K562 (cell line): ENCODE measurements at regions not wholly inside any gene's neighbourhood (a gene's known extent, or its start where the extent isn't known, plus 50 kb on each side); places are given as distances from the start of the nearest gene placed in this dataset.

Experiments used
- ADNP ChIP-seq: fragments of 200-800 bp; sonication (Bioruptor generic); IDR thresholded peaks from 2 replicates; pipeline ENCODE4 v1.6.1; 2016; ENCODE audit warnings: missing genetic modification characterization, missing compliant biosample characterization
- ATF1 ChIP-seq, 2 experiments: fragments of 450-650 bp in 1 of 2; IDR thresholded peaks; 2 replicates each; pipeline ENCODE4 v1.6.1; 2016; ENCODE audit warnings: missing compliant biosample characterization in 1 of 2, missing genetic modification characterization in 1 of 2
- E2F1 ChIP-seq: sonication (generic); formaldehyde crosslinking; IDR thresholded peaks from 2 replicates; pipeline ENCODE4 v1.8.1; 2023; ENCODE audit warnings: mild to moderate bottlenecking, missing genetic modification reagents, moderate library complexity
- HDAC2 ChIP-seq: fragments of 450-650 bp; IDR thresholded peaks from 2 replicates; pipeline ENCODE4 v1.6.1; 2016; ENCODE audit warnings: mild to moderate bottlenecking
- NRF1 ChIP-seq, 2 experiments: fragments of 450-650 bp; IDR thresholded peaks in 1 of 2; conservative IDR thresholded peaks in 1 of 2; 2 replicates each; pipeline ENCODE4 v1.6.1; 2014; ENCODE audit warnings: mild to moderate bottlenecking in 2 of 2
- POLR2A ChIP-seq: fragments of 450-650 bp; conservative IDR thresholded peaks from 2 replicates; pipeline ENCODE4 v1.6.1; 2016
- RBFOX2 ChIP-seq: fragments of 200-400 bp; formaldehyde crosslinking; IDR thresholded peaks from 2 replicates; pipeline ENCODE4 v1.6.1; 2017; ENCODE audit warnings: low read depth, mild to moderate bottlenecking, low read length, moderate library complexity
- RFX5 ChIP-seq: IDR thresholded peaks from 2 replicates; pipeline ENCODE4 v1.6.1; 2011; ENCODE audit warnings: low read depth, mild to moderate bottlenecking, improper control_type of control experiment, low read length
- ZC3H11A ChIP-seq: IDR thresholded peaks from 2 replicates; pipeline ENCODE4 v1.6.1; 2012; ENCODE audit warnings: low read depth, low read length, improper control_type of control experiment
- TF ChIP-seq, protein P1 (sequence below): fragments of 450-650 bp; IDR thresholded peaks from 2 replicates; pipeline ENCODE4 v1.6.1; 2017; ENCODE audit warnings: antibody characterized with exemption, mild to moderate bottlenecking
- TF ChIP-seq, protein P2 (sequence below): sonication (generic); formaldehyde crosslinking; IDR thresholded peaks from 2 replicates; pipeline ENCODE4 v1.8.0; 2022; ENCODE audit warnings: mild to moderate bottlenecking, missing genetic modification reagents
- TF ChIP-seq, protein P3 (sequence below): fragments of 450-650 bp; formaldehyde crosslinking; IDR thresholded peaks from 2 replicates; pipeline ENCODE4 v1.4.0; 2020; ENCODE audit warnings: mild to moderate bottlenecking, mixed read lengths
- TF ChIP-seq, protein P4 (sequence below), 3 experiments: IDR thresholded peaks in 2 of 3; conservative IDR thresholded peaks in 1 of 3; 2 replicates each; pipeline ENCODE4 v1.5.1; 2011 to 2012; ENCODE audit warnings: low read length in 3 of 3, mild to moderate bottlenecking in 3 of 3, control low read depth in 2 of 3, improper control_type of control experiment in 1 of 3, inconsistent platforms in 1 of 3, low read depth in 1 of 3, mixed read lengths in 1 of 3, moderate library complexity in 1 of 3; ENCODE audit not compliant: insufficient read depth in 2 of 3

DNA sequence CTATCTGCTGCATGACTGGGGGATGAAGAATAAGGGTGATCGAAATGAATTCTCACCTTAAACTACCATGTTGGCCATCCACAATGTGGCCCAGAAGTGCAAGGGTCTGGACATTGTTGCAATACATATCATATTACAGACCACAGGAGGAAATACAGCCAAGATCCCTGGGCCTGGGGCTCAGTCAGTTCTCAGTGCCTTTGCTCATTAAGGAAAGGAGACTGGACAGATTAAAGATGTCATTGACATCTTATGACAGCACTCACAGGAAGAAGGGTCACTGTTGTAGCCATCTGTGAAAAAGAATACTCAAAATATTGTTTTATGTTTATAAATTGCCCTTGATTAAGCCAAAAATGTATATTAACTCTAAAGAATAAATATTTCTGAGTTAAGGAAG is 1345.2 kb downstream of the FSTL5 start:
- TF ChIP-seq HDAC2 (no peak), E2F1 (no peak), NRF1 (conservative IDR thresholded peaks at IDR 0.05 in 1 of 2, IDR thresholded peaks at IDR 0.05 in 1 of 2) (no peak), RFX5 (no peak), POLR2A (no peak), ATF1 (CRISPR knock-in tag; IDR thresholded peaks at IDR 0.05) (no peak), ATF1 (tag; IDR thresholded peaks at IDR 0.05) (no peak), ZC3H11A (no peak), ADNP (no peak), RBFOX2 (no peak)
- TF ChIP-seq, protein P1, sequence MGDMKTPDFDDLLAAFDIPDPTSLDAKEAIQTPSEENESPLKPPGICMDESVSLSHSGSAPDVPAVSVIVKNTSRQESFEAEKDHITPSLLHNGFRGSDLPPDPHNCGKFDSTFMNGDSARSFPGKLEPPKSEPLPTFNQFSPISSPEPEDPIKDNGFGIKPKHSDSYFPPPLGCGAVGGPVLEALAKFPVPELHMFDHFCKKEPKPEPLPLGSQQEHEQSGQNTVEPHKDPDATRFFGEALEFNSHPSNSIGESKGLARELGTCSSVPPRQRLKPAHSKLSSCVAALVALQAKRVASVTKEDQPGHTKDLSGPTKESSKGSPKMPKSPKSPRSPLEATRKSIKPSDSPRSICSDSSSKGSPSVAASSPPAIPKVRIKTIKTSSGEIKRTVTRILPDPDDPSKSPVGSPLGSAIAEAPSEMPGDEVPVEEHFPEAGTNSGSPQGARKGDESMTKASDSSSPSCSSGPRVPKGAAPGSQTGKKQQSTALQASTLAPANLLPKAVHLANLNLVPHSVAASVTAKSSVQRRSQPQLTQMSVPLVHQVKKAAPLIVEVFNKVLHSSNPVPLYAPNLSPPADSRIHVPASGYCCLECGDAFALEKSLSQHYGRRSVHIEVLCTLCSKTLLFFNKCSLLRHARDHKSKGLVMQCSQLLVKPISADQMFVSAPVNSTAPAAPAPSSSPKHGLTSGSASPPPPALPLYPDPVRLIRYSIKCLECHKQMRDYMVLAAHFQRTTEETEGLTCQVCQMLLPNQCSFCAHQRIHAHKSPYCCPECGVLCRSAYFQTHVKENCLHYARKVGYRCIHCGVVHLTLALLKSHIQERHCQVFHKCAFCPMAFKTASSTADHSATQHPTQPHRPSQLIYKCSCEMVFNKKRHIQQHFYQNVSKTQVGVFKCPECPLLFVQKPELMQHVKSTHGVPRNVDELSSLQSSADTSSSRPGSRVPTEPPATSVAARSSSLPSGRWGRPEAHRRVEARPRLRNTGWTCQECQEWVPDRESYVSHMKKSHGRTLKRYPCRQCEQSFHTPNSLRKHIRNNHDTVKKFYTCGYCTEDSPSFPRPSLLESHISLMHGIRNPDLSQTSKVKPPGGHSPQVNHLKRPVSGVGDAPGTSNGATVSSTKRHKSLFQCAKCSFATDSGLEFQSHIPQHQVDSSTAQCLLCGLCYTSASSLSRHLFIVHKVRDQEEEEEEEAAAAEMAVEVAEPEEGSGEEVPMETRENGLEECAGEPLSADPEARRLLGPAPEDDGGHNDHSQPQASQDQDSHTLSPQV: no peak
- TF ChIP-seq, protein P2, sequence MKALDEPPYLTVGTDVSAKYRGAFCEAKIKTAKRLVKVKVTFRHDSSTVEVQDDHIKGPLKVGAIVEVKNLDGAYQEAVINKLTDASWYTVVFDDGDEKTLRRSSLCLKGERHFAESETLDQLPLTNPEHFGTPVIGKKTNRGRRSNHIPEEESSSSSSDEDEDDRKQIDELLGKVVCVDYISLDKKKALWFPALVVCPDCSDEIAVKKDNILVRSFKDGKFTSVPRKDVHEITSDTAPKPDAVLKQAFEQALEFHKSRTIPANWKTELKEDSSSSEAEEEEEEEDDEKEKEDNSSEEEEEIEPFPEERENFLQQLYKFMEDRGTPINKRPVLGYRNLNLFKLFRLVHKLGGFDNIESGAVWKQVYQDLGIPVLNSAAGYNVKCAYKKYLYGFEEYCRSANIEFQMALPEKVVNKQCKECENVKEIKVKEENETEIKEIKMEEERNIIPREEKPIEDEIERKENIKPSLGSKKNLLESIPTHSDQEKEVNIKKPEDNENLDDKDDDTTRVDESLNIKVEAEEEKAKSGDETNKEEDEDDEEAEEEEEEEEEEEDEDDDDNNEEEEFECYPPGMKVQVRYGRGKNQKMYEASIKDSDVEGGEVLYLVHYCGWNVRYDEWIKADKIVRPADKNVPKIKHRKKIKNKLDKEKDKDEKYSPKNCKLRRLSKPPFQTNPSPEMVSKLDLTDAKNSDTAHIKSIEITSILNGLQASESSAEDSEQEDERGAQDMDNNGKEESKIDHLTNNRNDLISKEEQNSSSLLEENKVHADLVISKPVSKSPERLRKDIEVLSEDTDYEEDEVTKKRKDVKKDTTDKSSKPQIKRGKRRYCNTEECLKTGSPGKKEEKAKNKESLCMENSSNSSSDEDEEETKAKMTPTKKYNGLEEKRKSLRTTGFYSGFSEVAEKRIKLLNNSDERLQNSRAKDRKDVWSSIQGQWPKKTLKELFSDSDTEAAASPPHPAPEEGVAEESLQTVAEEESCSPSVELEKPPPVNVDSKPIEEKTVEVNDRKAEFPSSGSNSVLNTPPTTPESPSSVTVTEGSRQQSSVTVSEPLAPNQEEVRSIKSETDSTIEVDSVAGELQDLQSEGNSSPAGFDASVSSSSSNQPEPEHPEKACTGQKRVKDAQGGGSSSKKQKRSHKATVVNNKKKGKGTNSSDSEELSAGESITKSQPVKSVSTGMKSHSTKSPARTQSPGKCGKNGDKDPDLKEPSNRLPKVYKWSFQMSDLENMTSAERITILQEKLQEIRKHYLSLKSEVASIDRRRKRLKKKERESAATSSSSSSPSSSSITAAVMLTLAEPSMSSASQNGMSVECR (CRISPR knock-in tag): no peak
- TF ChIP-seq, protein P3, sequence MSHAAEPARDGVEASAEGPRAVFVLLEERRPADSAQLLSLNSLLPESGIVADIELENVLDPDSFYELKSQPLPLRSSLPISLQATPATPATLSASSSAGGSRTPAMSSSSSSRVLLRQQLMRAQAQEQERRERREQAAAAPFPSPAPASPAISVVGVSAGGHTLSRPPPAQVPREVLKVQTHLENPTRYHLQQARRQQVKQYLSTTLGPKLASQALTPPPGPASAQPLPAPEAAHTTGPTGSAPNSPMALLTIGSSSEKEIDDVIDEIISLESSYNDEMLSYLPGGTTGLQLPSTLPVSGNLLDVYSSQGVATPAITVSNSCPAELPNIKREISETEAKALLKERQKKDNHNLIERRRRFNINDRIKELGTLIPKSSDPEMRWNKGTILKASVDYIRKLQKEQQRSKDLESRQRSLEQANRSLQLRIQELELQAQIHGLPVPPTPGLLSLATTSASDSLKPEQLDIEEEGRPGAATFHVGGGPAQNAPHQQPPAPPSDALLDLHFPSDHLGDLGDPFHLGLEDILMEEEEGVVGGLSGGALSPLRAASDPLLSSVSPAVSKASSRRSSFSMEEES: no peak
- TF ChIP-seq, protein P4, sequence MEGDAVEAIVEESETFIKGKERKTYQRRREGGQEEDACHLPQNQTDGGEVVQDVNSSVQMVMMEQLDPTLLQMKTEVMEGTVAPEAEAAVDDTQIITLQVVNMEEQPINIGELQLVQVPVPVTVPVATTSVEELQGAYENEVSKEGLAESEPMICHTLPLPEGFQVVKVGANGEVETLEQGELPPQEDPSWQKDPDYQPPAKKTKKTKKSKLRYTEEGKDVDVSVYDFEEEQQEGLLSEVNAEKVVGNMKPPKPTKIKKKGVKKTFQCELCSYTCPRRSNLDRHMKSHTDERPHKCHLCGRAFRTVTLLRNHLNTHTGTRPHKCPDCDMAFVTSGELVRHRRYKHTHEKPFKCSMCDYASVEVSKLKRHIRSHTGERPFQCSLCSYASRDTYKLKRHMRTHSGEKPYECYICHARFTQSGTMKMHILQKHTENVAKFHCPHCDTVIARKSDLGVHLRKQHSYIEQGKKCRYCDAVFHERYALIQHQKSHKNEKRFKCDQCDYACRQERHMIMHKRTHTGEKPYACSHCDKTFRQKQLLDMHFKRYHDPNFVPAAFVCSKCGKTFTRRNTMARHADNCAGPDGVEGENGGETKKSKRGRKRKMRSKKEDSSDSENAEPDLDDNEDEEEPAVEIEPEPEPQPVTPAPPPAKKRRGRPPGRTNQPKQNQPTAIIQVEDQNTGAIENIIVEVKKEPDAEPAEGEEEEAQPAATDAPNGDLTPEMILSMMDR (IDR thresholded peaks at IDR 0.05 in 2 of 3, conservative IDR thresholded peaks at IDR 0.05 in 1 of 3; ENCODE audit: insufficient read depth in 2 of 3, low read depth in 1 of 3, low read length in 3 of 3): no peak
